SK-N-SH treated with all-trans-retinoic acid at 6 μM for 48 hours (cell line): ENCODE measurements at regions not wholly inside any gene's neighbourhood (a gene's known extent, or its start where the extent isn't known, plus 50 kb on each side); places are given as distances from the start of the nearest gene placed in this dataset.

Experiments
- ZC3H10 ChIP-seq: fragments of 250-450 bp; sonication (Bioruptor Pico); IDR thresholded peaks from 2 replicates; pipeline ENCODE4 v1.5.1; 2021; ENCODE audit warnings: mild to moderate bottlenecking, moderate library complexity
- ZNF8 ChIP-seq: fragments of 450-650 bp; formaldehyde crosslinking; IDR thresholded peaks from 2 replicates; pipeline ENCODE4 v1.5.0; 2020; ENCODE audit warnings: mild to moderate bottlenecking, moderate library complexity

DNA sequence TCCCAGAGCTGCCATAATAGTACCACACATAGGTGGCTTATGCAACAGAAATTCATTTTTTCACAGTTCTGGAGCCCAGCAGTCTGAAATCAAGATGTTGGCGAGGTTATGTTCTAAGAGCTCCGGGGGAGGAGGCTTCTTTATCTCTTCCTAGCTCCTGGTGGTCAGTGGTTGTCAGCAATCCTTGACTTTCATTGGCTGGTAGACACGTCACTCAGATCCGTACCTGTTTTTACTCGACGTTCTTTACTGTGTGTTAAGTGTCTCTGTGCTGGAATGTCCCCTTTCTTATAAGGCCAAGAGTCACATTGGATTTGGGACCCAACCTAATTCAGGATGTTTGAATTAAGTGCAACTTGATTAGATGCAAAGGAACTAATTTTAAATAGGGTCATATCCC is 218.5 kb upstream of the CNTN3 start:
- TF ChIP-seq ZNF8 (CRISPR knock-in tag): no peak
- TF ChIP-seq ZC3H10 (CRISPR knock-in tag): no peak
